Germinal center (tissue), 1 donor: ENCODE measurements at regions not wholly inside any gene's neighbourhood (a gene's known extent, or its start where the extent isn't known, plus 50 kb on each side); places are given as distances from the start of the nearest gene placed in this dataset.
"Not testable (repeated sequence)": the region's sequence is repeated elsewhere in the genome, so short reads cannot be mapped to it uniquely, and the experiment has no call there.

ENCODE experiments used
- DNase-seq: peaks from one replicate; pipeline ENCODE4 v3.0.0; 2012; ENCODE audit warnings: mixed read lengths, low spot score

GRCh38 chr14:87815121-87815520, 177.9 kb downstream of the GALC start:
- no peak for DNase-seq

GRCh38 chr14:87813686-87814085, 179.3 kb downstream of the GALC start:
- DNase-seq: no peak

GRCh38 chr14:87813211-87813610, 179.8 kb downstream of the GALC start:
- DNase-seq: no peak

- DNase-seq: no peak
Measured at GRCh38 chr14:87811246-87811645, 181.7 kb downstream of the GALC start.

- DNase-seq: no peak
Measured at GRCh38 chr14:87810711-87811110, 182.3 kb downstream of the GALC start.

DNA sequence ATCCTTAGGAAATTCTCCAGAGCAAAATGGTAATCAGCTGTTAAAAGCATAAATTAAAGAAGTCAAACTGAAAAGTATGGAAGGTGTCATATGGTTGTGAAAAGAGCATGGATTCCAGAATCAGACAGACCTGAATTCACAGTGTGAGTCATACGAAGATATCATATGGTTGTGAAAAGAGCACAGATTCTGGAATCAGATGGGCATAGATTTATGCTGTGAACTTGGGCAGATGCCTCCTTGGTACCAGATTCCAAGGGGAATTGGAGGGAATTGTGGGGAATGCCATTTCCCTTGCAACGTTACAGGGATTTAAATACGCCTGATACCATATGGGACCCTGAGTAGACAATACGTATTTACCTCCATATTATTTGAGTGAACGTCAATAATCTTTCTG, 183.7 kb downstream of the GALC start:
- DNase-seq: no peak

DNA sequence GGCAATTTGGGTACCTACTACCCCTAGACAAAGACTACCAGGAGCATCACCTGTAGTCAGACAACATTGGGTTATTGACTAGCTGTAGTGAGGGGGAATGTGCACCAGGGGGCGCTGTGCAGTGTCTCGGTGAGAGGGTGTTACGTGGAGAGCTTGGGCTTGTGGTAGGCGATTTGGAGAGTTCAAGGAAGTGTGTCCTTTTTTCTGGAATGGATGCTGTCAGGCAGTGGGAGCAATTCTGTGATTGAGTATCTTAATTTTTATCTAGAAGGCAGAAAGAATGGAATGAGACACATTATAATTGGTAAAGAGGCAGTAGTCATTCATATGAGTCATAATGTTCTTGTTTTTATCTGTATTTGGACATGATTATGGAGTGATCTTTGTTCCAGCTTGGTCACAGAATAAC, 187.7 kb downstream of the GALC start:
- peak; percentile 55 for DNase-seq

- no peak for DNase-seq
Measured at GRCh38 chr14:87800216-87800615, 192.8 kb downstream of the GALC start.

- no peak for DNase-seq
Measured at GRCh38 chr14:87799400-87799799, 193.6 kb downstream of the GALC start.

- DNase-seq: no peak
Measured at GRCh38 chr14:87797001-87797400, 196.0 kb downstream of the GALC start.

DNA sequence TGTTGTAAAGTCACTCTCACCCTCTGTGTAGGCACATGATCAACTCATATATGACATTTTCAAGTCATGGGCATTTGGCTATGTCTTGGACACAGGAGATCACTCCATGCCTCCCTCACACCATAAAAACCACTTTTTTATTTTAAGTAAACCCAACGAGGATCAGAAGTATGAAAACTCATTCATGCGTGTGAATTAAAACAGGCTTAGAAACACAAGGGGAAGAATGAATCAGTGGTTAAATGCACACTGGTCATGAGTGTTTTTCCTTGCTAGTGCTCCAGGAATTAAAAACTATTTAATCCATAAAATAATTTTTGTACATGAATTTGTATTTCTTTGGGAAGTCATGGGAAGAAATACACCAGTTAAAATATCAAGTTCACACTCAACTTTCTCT, 198.4 kb downstream of the GALC start:
- DNase-seq: no peak

- DNase-seq: no peak
Measured at GRCh38 chr14:87785897-87786296, 207.1 kb downstream of the GALC start.

DNA sequence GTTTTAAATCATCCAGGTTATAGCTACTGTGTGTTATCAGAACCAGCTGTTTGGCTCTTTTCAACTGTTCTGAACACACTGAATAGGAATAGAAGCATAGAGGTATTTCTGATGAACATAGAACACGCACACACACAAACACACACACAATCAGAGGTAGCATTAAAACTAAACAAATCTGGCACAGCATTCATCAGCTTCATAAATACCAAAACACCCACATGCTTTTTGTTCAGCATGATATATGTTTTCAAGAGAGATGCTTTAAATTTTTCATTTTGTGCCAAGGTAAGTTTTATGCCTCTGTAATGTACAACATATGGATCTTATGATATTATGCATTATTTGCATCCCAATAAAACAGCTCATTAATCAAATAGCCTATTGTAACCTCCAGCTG, 208.6 kb downstream of the GALC start:
- no peak for DNase-seq

- DNase-seq: no peak
Measured at GRCh38 chr14:87783071-87783470, 209.9 kb downstream of the GALC start.

GRCh38 chr14:87772854-87773253, 220.1 kb downstream of the GALC start:
- DNase-seq: no peak

DNA sequence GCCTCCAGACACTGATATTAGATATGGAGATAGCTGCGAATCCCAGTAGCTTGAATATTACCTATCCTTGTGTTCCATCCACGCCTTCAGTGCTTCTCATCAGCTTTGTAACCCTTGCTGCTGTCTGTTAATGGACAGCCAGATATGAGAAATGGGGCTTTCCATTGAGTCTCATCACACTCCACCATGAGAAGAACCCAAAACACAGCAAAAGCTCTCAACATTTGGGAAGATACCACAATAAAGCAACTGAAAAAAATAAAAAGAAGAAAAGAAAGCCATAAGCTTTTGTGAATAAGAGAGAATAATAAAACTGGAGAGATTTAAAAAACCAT, 225.4 kb downstream of the GALC start:
- no peak for DNase-seq

GRCh38 chr14:87758876-87759275, 234.1 kb downstream of the GALC start:
- no peak for DNase-seq

DNA sequence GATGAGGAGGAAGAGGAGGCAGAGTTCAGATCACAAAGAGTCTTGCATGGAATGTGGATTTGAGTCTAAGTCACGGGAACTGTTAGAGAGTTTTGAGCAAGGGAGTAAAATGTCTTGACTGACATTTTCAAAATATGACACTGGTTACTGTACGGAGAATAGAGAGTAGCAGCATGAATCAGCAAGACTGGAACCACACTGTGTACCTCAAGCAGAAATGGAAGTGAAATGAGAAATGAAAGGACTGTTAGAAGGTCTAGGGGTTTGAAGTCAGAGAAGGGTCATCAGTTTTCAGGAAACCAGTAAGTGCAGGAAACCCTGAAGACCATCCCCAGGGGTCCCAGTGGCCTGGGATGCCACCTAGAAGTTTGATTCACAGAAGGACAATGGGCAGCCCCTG, 236.3 kb downstream of the GALC start:
- no peak for DNase-seq

- DNase-seq: no peak
Measured at GRCh38 chr14:87754520-87755223, 238.3 kb downstream of the GALC start.

DNA sequence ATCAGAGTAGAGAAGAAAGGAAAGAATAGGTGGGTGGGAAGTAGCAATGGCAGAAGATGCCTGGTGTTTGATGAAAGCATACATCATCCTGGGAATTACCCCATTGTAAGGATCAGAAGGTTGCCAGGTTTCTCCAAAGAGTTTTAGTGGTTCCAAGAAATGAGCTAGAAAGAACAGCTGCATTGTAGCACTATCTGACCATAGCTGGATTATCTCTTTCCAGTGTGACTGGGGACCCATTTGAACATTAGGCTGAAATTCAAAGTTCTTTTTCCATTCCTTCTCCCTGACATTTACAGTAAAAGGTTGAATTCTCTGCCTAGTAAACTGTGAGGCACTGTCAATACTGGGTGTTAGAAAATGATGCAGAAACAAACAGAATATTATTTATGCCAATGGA, 244.4 kb downstream of the GALC start:
- DNase-seq: no peak

DNA sequence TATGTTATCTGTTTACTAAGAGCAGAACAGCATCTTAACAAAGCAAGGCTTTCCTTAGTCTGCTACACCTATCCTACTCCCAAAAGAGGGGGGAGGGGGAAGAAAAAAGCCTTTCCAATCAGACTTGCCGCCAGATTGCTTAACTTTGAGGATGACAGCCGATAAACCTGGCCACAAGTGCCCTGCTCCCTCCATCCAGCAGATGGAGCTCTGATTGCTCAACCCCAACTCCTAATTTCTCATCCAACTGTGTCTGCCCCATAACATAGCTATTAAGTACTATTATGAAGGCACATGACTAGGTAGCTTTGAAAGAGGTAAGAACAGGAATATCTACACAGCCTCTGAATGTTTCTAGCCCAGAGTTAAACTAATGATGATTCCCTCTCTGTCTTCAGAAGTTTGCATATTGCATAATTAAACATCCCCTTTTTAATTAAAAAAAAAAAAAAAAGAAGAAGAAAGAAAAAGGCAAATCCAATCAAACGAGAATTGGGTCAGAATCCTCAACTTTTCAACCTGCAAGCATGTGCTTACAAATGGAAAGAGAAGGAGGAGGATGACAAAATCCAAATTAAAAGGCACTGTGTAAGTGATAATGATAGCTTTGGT, 247.4 kb downstream of the GALC start:
- DNase-seq: peak; percentile 11

DNA sequence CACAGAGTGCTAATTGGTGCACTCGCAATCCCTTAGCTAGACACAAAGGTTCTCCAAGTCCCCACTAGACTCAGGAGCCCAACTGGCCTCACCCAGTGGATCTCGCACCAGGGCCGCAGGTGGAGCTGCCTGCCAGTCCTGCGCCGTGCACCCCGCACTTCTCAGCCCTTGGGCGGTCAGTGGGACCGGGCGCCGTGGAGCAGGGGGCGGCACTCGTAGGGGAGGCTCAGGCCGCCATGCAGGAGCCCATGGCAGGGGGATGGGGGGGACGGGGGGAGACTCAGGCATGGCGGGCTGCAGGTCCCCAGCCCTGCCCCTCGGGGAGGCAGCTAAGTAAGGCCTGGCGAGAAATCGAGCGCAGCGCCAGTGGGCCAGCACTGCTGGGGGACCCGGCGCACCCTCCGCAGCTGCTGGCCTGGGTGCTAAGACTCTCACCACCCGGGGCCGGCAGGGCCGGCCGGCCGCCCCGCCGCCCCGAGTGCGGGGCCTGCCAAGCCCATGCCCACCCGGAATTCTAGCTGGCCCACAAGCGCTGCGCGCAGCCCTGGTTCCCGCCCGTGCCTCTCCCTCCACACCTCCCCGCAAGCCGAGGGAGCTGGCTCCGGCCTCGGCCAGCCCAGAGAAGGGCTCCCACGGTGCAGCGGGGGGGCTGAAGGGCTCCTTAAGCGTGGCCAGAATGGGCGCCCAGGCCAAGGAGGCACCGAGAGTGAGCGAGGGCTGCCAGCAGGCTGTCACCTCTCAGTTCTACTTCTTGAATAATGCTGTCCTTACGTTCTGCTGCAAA, 258.2 kb downstream of the GALC start:
- DNase-seq: not testable (repeated sequence)

- DNase-seq: not testable (repeated sequence)
Measured at GRCh38 chr14:87733115-87733514, 259.9 kb downstream of the GALC start.
